Right lobe of liver (tissue), 6 donors: ENCODE measurements at regions not wholly inside any gene's neighbourhood (a gene's known extent, or its start where the extent isn't known, plus 50 kb on each side); places are given as distances from the start of the nearest gene placed in this dataset.

Experiments used
- ATAC-seq, 4 donors: fragments of 200-7000 bp; cut with Tn5 transposase; one replicate each; pipeline ENCODE4 v1.9.1; 2020; ENCODE audit warnings: mild to moderate bottlenecking in 4 of 4, moderate library complexity in 4 of 4
- DNase-seq, 3 donors: peaks; one replicate each; pipeline ENCODE4 v3.0.0-alpha.2; 2020
- H3K27ac ChIP-seq, 3 donors: fragments of 200-600 bp; one replicate each; pipeline ENCODE4 v1.8.0; 2022
- H3K27me3 ChIP-seq, 2 donors: fragments of 200-600 bp; one replicate each; pipeline ENCODE4 v1.8.0; 2022
- H3K36me3 ChIP-seq, 4 donors: fragments of 200-600 bp; sonication (generic) in 1 of 4; one replicate each; pipeline versions ENCODE4 v1.5.1 to v1.8.0; 2017 to 2022; ENCODE audit warnings: control low read depth in 1 of 4
- H3K4me1 ChIP-seq, 4 donors: fragments of 200-600 bp; sonication (generic) in 1 of 4; one replicate each; pipeline versions ENCODE4 v1.5.1 to v1.8.0; 2017 to 2022; ENCODE audit warnings: control low read depth in 1 of 4
- H3K4me3 ChIP-seq, 3 donors: fragments of 200-600 bp; one replicate each; pipeline ENCODE4 v1.8.0; 2022
- H3K9me3 ChIP-seq, 4 donors: fragments of 200-600 bp; sonication (generic) in 1 of 4; one replicate each; pipeline versions ENCODE4 v1.5.1 to v1.8.0; 2017 to 2022; ENCODE audit warnings: control low read depth in 1 of 4
- CTCF ChIP-seq, 4 donors: fragments of 200-600 bp in 3 of 4; fragments of 450-650 bp in 1 of 4; IDR thresholded peaks; one replicate each; pipeline versions ENCODE4 v1.5.1 to v1.8.0; 2016 to 2022; ENCODE audit warnings: antibody characterized with exemption in 4 of 4, mild to moderate bottlenecking in 2 of 4
- POLR2A ChIP-seq: fragments of 450-650 bp; IDR thresholded peaks from one replicate; pipeline ENCODE4 v1.6.1; 2017; ENCODE audit warnings: antibody characterized with exemption, mild to moderate bottlenecking
- WGBS: methylation state at CpG from one replicate; pipeline ENCODE4 v1.1.6; 2018; ENCODE audit warnings: low coverage, low lambda C conversion rate; ENCODE audit not compliant: insufficient coverage; ENCODE audit errors: missing lambda C conversion rate; 5-methylcytosine and 5-hydroxymethylcytosine counted together
- intact Hi-C, 2 donors: fragments of 100-400 bp; cut with DNase I; formaldehyde crosslinking; loops; one replicate each; pipeline versions ENCODE4 v1.11.2 to v1.14.1; 2022
- donor health status: DM: no; HTN: yes; CAD: no.
- donor health status: DM: no; HTN: no; CAD: no.
- donor health status: DM: no; HTN: no; CAD: no.
- donor health status: DM: no; HTN: yes; CAD: no.
- donor health status: DM: no; HTN: yes; CAD: no.

- Histone ChIP-seq H3K27ac (no peak overlapping the region), H3K36me3 (no peaks in the 10 kb centered on the region), H3K9me3 (no peaks in the 10 kb centered on the region), H3K4me3 (no peak overlapping the region), H3K4me1 (peaks cover 0 to 4% (median 0%) of the 10 kb centered on the region in 4 donors), H3K27me3 (no peaks in the 10 kb centered on the region)
- WGBS, result 85% methylated on average over 5 of the region's 8 CpGs
- intact Hi-C loops, result no loop called here
- DNase-seq (peak in 1 of 3 donors; percentile 20), ATAC-seq (no peak)
- TF ChIP-seq CTCF (IDR thresholded peaks at IDR 0.05) (no peak), POLR2A (no peak)
Measured at GRCh38 chr15:66879531-66880368, 177.7 kb downstream of the SMAD6 start.

DNA sequence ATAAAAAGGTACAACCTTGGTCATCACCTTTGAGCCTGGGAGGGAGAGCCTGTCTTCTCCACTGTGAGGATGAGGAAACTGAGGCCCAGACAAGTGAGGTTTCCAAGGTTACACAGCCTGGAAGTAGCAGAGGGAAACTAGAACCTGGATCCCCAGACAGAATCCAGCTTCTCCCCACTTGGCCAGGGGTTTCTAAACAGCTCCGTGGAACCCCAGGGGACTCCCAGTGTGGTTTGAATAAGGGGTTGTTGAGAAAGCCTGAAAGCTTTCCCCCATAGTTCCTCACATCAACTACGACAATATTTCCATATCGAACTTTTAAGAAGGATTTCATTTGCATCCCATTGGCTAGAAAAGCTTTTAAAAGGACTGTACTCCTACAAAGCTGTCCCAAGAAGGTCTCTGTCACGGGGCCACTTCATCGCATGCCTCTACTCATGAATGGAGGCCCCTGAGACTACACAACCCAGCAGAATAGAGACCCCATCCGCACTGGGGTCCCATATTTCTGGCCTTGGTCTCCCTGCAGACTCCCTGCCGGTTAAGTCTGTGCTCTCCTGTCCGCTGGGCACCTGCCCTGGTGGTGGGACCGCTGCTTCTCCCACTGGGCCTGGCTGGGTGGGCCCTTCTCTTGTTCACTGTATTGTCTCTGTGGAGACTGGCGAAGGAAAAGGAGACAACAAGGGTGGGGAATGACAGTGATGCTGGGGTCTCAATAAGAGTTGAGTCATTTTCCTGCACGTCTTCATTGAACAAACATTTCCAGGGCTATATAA is 178.5 kb downstream of the SMAD6 start:
- 80% methylated on average over 7 of the region's 11 CpGs for WGBS
- no peak overlapping the region for H3K27ac ChIP-seq
- DNase-seq (peak in 1 of 3 donors; percentile 16), ATAC-seq (no peak)
- H3K4me3 ChIP-seq, result no peak overlapping the region
- intact Hi-C loops, result no loop called here
- H3K9me3 ChIP-seq, result no peaks in the 10 kb centered on the region
- no peaks in the 10 kb centered on the region for H3K36me3 ChIP-seq
- TF ChIP-seq CTCF (IDR thresholded peaks at IDR 0.05), result no peak
- TF ChIP-seq POLR2A, result no peak
- peaks cover 0 to 4% (median 0%) of the 10 kb centered on the region in 4 donors for H3K4me1 ChIP-seq
- no peaks in the 10 kb centered on the region for H3K27me3 ChIP-seq

GRCh38 chr15:66881173-66881905 is 179.3 kb downstream of the SMAD6 start:
- no peak overlapping the region for H3K4me3 ChIP-seq
- ATAC-seq (no peak), DNase-seq (peak in 1 of 3 donors; percentile 31)
- intact Hi-C loops, result no loop called here
- H3K4me1 ChIP-seq, result peaks cover 0 to 4% (median 0%) of the 10 kb centered on the region in 4 donors
- H3K9me3 ChIP-seq, result no peaks in the 10 kb centered on the region
- no peaks in the 10 kb centered on the region for H3K27me3 ChIP-seq
- no peak overlapping the region for H3K27ac ChIP-seq
- TF ChIP-seq CTCF (IDR thresholded peaks at IDR 0.05) (no peak), POLR2A (no peak)
- H3K36me3 ChIP-seq, result no peaks in the 10 kb centered on the region
- 96% methylated on average over 4 of the region's 12 CpGs for WGBS

- H3K36me3 ChIP-seq, result no peaks in the 10 kb centered on the region
- no peak for ATAC-seq
- H3K27me3 ChIP-seq, result no peaks in the 10 kb centered on the region
- peak in 1 of 3 donors; percentile 39 for DNase-seq
- H3K4me1 ChIP-seq, result peaks cover 0 to 4% (median 0%) of the 10 kb centered on the region in 4 donors
- H3K9me3 ChIP-seq, result no peaks in the 10 kb centered on the region
- H3K4me3 ChIP-seq, result no peak overlapping the region
- H3K27ac ChIP-seq, result no peak overlapping the region
- TF ChIP-seq CTCF (IDR thresholded peaks at IDR 0.05), result no peak
- no peak for TF ChIP-seq POLR2A
- intact Hi-C loops, result no loop called here
- 81% methylated on average over 8 of the region's 11 CpGs for WGBS
Measured at GRCh38 chr15:66882251-66883020, 180.4 kb downstream of the SMAD6 start.
